DOHH2 (cell line): ENCODE measurements at regions not wholly inside any gene's neighbourhood (a gene's known extent, or its start where the extent isn't known, plus 50 kb on each side); places are given as distances from the start of the nearest gene placed in this dataset.
A peak's percentile ranks its signal among the peaks of the same experiment; 100 is the strongest.

Experiments
- CTCF ChIP-seq: fragments of 200-600 bp; sonication (generic); IDR thresholded peaks from one replicate; pipeline ENCODE4 v1.5.1; 2014; ENCODE audit warnings: antibody characterized with exemption, mild to moderate bottlenecking, low read depth, low read length; ENCODE audit not compliant: poor library complexity, severe bottlenecking
- EZH2phosphoT487 ChIP-seq: fragments of 200-600 bp; sonication (generic); IDR thresholded peaks from 2 replicates; pipeline ENCODE4 v1.6.1; 2017; ENCODE audit warnings: borderline replicate concordance, mild to moderate bottlenecking, antibody characterized with exemption, low read length, moderate library complexity, mixed read lengths

- TF ChIP-seq CTCF (peak; percentile 31), EZH2phosphoT487 (no peak)
Measured at GRCh38 chr22:34975721-34976120, 90.2 kb upstream of the ISX start.
